Muscle layer of duodenum (tissue), 2 donors: ENCODE measurements at regions not wholly inside any gene's neighbourhood (a gene's known extent, or its start where the extent isn't known, plus 50 kb on each side); places are given as distances from the start of the nearest gene placed in this dataset.

Source experiments
- H3K27ac ChIP-seq: one replicate; pipeline ENCODE4 v1.7.0; 2013; ENCODE audit warnings: mild to moderate bottlenecking, low read length
- H3K27me3 ChIP-seq: one replicate; pipeline ENCODE4 v1.7.0; 2013; ENCODE audit warnings: low read depth, mild to moderate bottlenecking, control low read depth, low read length
- H3K36me3 ChIP-seq, 2 donors: one replicate each; pipeline ENCODE4 v1.7.0; 2013; ENCODE audit warnings: low read length in 2 of 2, control low read depth in 1 of 2, mild to moderate bottlenecking in 1 of 2; ENCODE audit not compliant: insufficient read depth in 2 of 2, control insufficient read depth in 1 of 2
- H3K4me1 ChIP-seq, 2 donors: one replicate each; pipeline ENCODE4 v1.7.0; 2013; ENCODE audit warnings: low read length in 2 of 2, mild to moderate bottlenecking in 2 of 2, control low read depth in 1 of 2, moderate library complexity in 1 of 2; ENCODE audit not compliant: insufficient read depth in 2 of 2, control insufficient read depth in 1 of 2
- H3K4me3 ChIP-seq, 2 donors: one replicate each; pipeline ENCODE4 v1.7.0; 2013; ENCODE audit warnings: low read length in 2 of 2, low read depth in 1 of 2, mild to moderate bottlenecking in 1 of 2
- H3K9me3 ChIP-seq, 2 donors: one replicate each; pipeline ENCODE4 v1.7.0; 2013; ENCODE audit warnings: low read length in 2 of 2, control low read depth in 1 of 2, mild to moderate bottlenecking in 1 of 2; ENCODE audit not compliant: control insufficient read depth in 1 of 2
- donor health status: healthy.

GRCh38 chr15:58235961-58236360, 97.8 kb downstream of the AQP9 start:
- Histone ChIP-seq H3K4me3 (no peak overlapping the region), H3K27me3 (no peaks in the 10 kb centered on the region)

GRCh38 chr15:58240191-58240932, 102.2 kb downstream of the AQP9 start:
- Histone ChIP-seq H3K9me3 (no peaks in the 10 kb centered on the region), H3K4me3 (no peak overlapping the region), H3K36me3 (no peaks in the 10 kb centered on the region), H3K27ac (no peak overlapping the region), H3K4me1 (no peaks in the 10 kb centered on the region), H3K27me3 (no peaks in the 10 kb centered on the region)

More at GRCh38 chr15:58235961-58236360, 97.8 kb downstream of the AQP9 start:
- H3K27ac ChIP-seq, result no peak overlapping the region
- H3K4me1 ChIP-seq, result no peaks in the 10 kb centered on the region
- no peaks in the 10 kb centered on the region for H3K9me3 ChIP-seq
- H3K36me3 ChIP-seq, result no peaks in the 10 kb centered on the region

GRCh38 chr15:58241872-58242271, 103.7 kb downstream of the AQP9 start:
- no peaks in the 10 kb centered on the region for H3K9me3 ChIP-seq
- no peaks in the 10 kb centered on the region for H3K27me3 ChIP-seq
- no peak overlapping the region for H3K4me3 ChIP-seq
- no peaks in the 10 kb centered on the region for H3K36me3 ChIP-seq
- H3K4me1 ChIP-seq, result no peaks in the 10 kb centered on the region
- no peak overlapping the region for H3K27ac ChIP-seq

- no peak overlapping the region for H3K4me3 ChIP-seq
- no peaks in the 10 kb centered on the region for H3K4me1 ChIP-seq
- H3K27ac ChIP-seq, result no peak overlapping the region
- H3K27me3 ChIP-seq, result no peaks in the 10 kb centered on the region
- no peaks in the 10 kb centered on the region for H3K9me3 ChIP-seq
- no peaks in the 10 kb centered on the region for H3K36me3 ChIP-seq
Measured at GRCh38 chr15:58243070-58243469, 104.9 kb downstream of the AQP9 start.

GRCh38 chr15:58244536-58244935, 106.4 kb downstream of the AQP9 start:
- no peaks in the 10 kb centered on the region for H3K4me1 ChIP-seq
- no peaks in the 10 kb centered on the region for H3K27me3 ChIP-seq
- H3K36me3 ChIP-seq, result no peaks in the 10 kb centered on the region

GRCh38 chr15:58246041-58246440, 107.9 kb downstream of the AQP9 start:
- no peaks in the 10 kb centered on the region for H3K36me3 ChIP-seq
- H3K27ac ChIP-seq, result no peak overlapping the region
- H3K4me3 ChIP-seq, result no peak overlapping the region
- H3K9me3 ChIP-seq, result no peaks in the 10 kb centered on the region
- no peaks in the 10 kb centered on the region for H3K27me3 ChIP-seq
- H3K4me1 ChIP-seq, result no peaks in the 10 kb centered on the region

More at GRCh38 chr15:58244536-58244935, 106.4 kb downstream of the AQP9 start:
- no peak overlapping the region for H3K27ac ChIP-seq
- no peak overlapping the region for H3K4me3 ChIP-seq
- no peaks in the 10 kb centered on the region for H3K9me3 ChIP-seq

- no peak overlapping the region for H3K27ac ChIP-seq
- no peaks in the 10 kb centered on the region for H3K4me1 ChIP-seq
- no peaks in the 10 kb centered on the region for H3K27me3 ChIP-seq
- no peaks in the 10 kb centered on the region for H3K9me3 ChIP-seq
- no peaks in the 10 kb centered on the region for H3K36me3 ChIP-seq
- no peak overlapping the region for H3K4me3 ChIP-seq
Measured at GRCh38 chr15:58247855-58248842, 110.0 kb downstream of the AQP9 start.

- H3K36me3 ChIP-seq, result no peaks in the 10 kb centered on the region
- H3K9me3 ChIP-seq, result no peaks in the 10 kb centered on the region
- H3K27ac ChIP-seq, result no peak overlapping the region
- H3K4me3 ChIP-seq, result no peak overlapping the region
- no peaks in the 10 kb centered on the region for H3K27me3 ChIP-seq
- no peaks in the 10 kb centered on the region for H3K4me1 ChIP-seq
Measured at GRCh38 chr15:58249646-58250312, 111.6 kb downstream of the AQP9 start.

GRCh38 chr15:58252586-58253323, 114.6 kb downstream of the AQP9 start:
- H3K27me3 ChIP-seq, result no peaks in the 10 kb centered on the region
- peaks cover 0 to 8% of the 10 kb centered on the region in 2 donors for H3K9me3 ChIP-seq
- H3K4me1 ChIP-seq, result no peaks in the 10 kb centered on the region
- H3K27ac ChIP-seq, result no peak overlapping the region
- H3K4me3 ChIP-seq, result no peak overlapping the region
- H3K36me3 ChIP-seq, result no peaks in the 10 kb centered on the region

- Histone ChIP-seq H3K27me3 (no peaks in the 10 kb centered on the region), H3K4me3 (no peak overlapping the region), H3K36me3 (no peaks in the 10 kb centered on the region), H3K9me3 (peaks cover 0 to 8% of the 10 kb centered on the region in 2 donors), H3K27ac (no peak overlapping the region), H3K4me1 (no peaks in the 10 kb centered on the region)
Measured at GRCh38 chr15:58257776-58258325, 119.7 kb downstream of the AQP9 start.
